BE2C (cell line): ENCODE measurements at regions not wholly inside any gene's neighbourhood (a gene's known extent, or its start where the extent isn't known, plus 50 kb on each side); places are given as distances from the start of the nearest gene placed in this dataset.
A peak's percentile ranks its signal among the peaks of the same experiment; 100 is the strongest.

Source experiments
- DNase-seq: peaks from one replicate; pipeline ENCODE4 v3.0.0-alpha.2; 2020
- H3K27me3 ChIP-seq: fragments of 250-450 bp; sonication (Bioruptor Pico); 2 replicates; pipeline ENCODE4 v1.5.1; 2020; ENCODE audit warnings: mild to moderate bottlenecking
- H3K36me3 ChIP-seq: fragments of 250-450 bp; sonication (Bioruptor Pico); 2 replicates; pipeline ENCODE4 v1.5.1; 2020; ENCODE audit warnings: mild to moderate bottlenecking
- H3K4me1 ChIP-seq: fragments of 250-450 bp; sonication (Bioruptor Pico); 2 replicates; pipeline ENCODE4 v1.5.1; 2020
- H3K4me3 ChIP-seq: 2 replicates; pipeline ENCODE4 v1.5.1; 2011; ENCODE audit warnings: low read depth, low read length
- H3K9me3 ChIP-seq: fragments of 250-450 bp; sonication (Bioruptor Pico); 2 replicates; pipeline ENCODE4 v1.5.1; 2020
- CTCF ChIP-seq: IDR thresholded peaks from 2 replicates; pipeline ENCODE4 v1.5.1; 2012; ENCODE audit warnings: mild to moderate bottlenecking, low read depth, low read length

GRCh38 chr18:24710474-24710873 lies 250.0 kb downstream of the HRH4 start:
- no peak for DNase-seq
- no peaks in the 10 kb centered on the region for H3K4me1 ChIP-seq
- no peaks in the 10 kb centered on the region for H3K9me3 ChIP-seq
- no peaks in the 10 kb centered on the region for H3K27me3 ChIP-seq
- no peak for TF ChIP-seq CTCF
- H3K36me3 ChIP-seq, result no peaks in the 10 kb centered on the region
- H3K4me3 ChIP-seq, result no peak overlapping the region

- H3K4me1 ChIP-seq, result no peaks in the 10 kb centered on the region
- DNase-seq, result no peak
- no peak for TF ChIP-seq CTCF
- H3K27me3 ChIP-seq, result no peaks in the 10 kb centered on the region
- H3K36me3 ChIP-seq, result no peaks in the 10 kb centered on the region
- no peak overlapping the region for H3K4me3 ChIP-seq
- no peaks in the 10 kb centered on the region for H3K9me3 ChIP-seq
These were observed 259.4 kb downstream of the HRH4 start for GRCh38 chr18:24719791-24720190.

GRCh38 chr18:24721388-24721787 lies 261.0 kb downstream of the HRH4 start:
- H3K27me3 ChIP-seq, result no peaks in the 10 kb centered on the region
- no peak for DNase-seq
- no peak overlapping the region for H3K4me3 ChIP-seq
- no peaks in the 10 kb centered on the region for H3K9me3 ChIP-seq
- no peaks in the 10 kb centered on the region for H3K36me3 ChIP-seq
- no peak for TF ChIP-seq CTCF
- H3K4me1 ChIP-seq, result no peaks in the 10 kb centered on the region

- TF ChIP-seq CTCF, result no peak
- Histone ChIP-seq H3K27me3 (no peaks in the 10 kb centered on the region), H3K9me3 (no peaks in the 10 kb centered on the region), H3K36me3 (no peaks in the 10 kb centered on the region), H3K4me3 (peak overlapping the region; percentile 8; the same call in 1 of the 2 replicates), H3K4me1 (no peaks in the 10 kb centered on the region)
- no peak for DNase-seq
These were observed 265.4 kb downstream of the HRH4 start for GRCh38 chr18:24725644-24726415.

- no peaks in the 10 kb centered on the region for H3K4me1 ChIP-seq
- H3K27me3 ChIP-seq, result no peaks in the 10 kb centered on the region
- DNase-seq, result peak; percentile 48
- H3K36me3 ChIP-seq, result no peaks in the 10 kb centered on the region
- no peaks in the 10 kb centered on the region for H3K9me3 ChIP-seq
- peak overlapping the region; percentile 26 for H3K4me3 ChIP-seq
- TF ChIP-seq CTCF, result peak; percentile 78
These were observed 266.5 kb downstream of the HRH4 start for GRCh38 chr18:24726727-24727492.

- Histone ChIP-seq H3K4me3 (no peak overlapping the region), H3K9me3 (no peaks in the 10 kb centered on the region), H3K4me1 (no peaks in the 10 kb centered on the region), H3K27me3 (no peaks in the 10 kb centered on the region), H3K36me3 (no peaks in the 10 kb centered on the region)
- TF ChIP-seq CTCF, result no peak
- no peak for DNase-seq
These were observed 267.2 kb downstream of the HRH4 start for GRCh38 chr18:24727685-24728084.
